ENCODE measurements at regions not wholly inside any gene's neighbourhood (a gene's known extent, or its start where the extent isn't known, plus 50 kb on each side); places are given as distances from the start of the nearest gene placed in this dataset.

GRCh38 chr11:113574171-113574570 is 99.0 kb upstream of the DRD2 start:
- TF ChIP-seq CTCF (IDR thresholded peaks at IDR 0.05) = no peak
- no peak for TF ChIP-seq POLR2AphosphoS5 (IDR thresholded peaks at IDR 0.05)
- no peak for TF ChIP-seq POLR2A (IDR thresholded peaks at IDR 0.05)
